Stomach (tissue), 8 donors: ENCODE measurements at regions not wholly inside any gene's neighbourhood (a gene's known extent, or its start where the extent isn't known, plus 50 kb on each side); places are given as distances from the start of the nearest gene placed in this dataset.

ENCODE experiments used
- DNase-seq, 2 donors: peaks; one replicate each; pipeline versions ENCODE4 v3.0.0 to v3.0.0-alpha.2; 2013 to 2019
- H3K27ac ChIP-seq, 5 donors: fragments of 200-600 bp in 4 of 5; sonication (generic) in 4 of 5; one replicate each; pipeline ENCODE4 v1.5.1; 2013 to 2019; ENCODE audit warnings: mild to moderate bottlenecking in 1 of 5, moderate library complexity in 1 of 5
- H3K27me3 ChIP-seq, 3 donors: fragments of 200-600 bp; sonication (generic); one replicate each; pipeline ENCODE4 v1.5.1; 2017 to 2019; ENCODE audit warnings: mixed run types in 1 of 3
- H3K36me3 ChIP-seq, 4 donors: fragments of 200-600 bp; sonication (generic); 1 replicate in 3 of 4; 2 replicates in 1 of 4; pipeline ENCODE4 v1.5.1; 2016 to 2019
- H3K4me1 ChIP-seq, 4 donors: fragments of 200-600 bp; sonication (generic); one replicate each; pipeline ENCODE4 v1.5.1; 2016 to 2019
- H3K4me3 ChIP-seq, 4 donors: fragments of 200-600 bp; sonication (generic) in 3 of 4; one replicate each; pipeline ENCODE4 v1.5.1; 2016 to 2019; ENCODE audit warnings: mild to moderate bottlenecking in 1 of 4
- H3K9me3 ChIP-seq, 4 donors: fragments of 200-600 bp; sonication (generic); one replicate each; pipeline ENCODE4 v1.5.1; 2016 to 2019
- EP300 ChIP-seq: sonication (generic); formaldehyde crosslinking; IDR thresholded peaks from one replicate; pipeline ENCODE4 v1.6.1; 2017; ENCODE audit warnings: antibody characterized with exemption
- POLR2A ChIP-seq, 4 donors: fragments of 450-650 bp; IDR thresholded peaks; one replicate each; pipeline ENCODE4 v1.6.1; 2016; ENCODE audit warnings: antibody characterized with exemption in 4 of 4, control low read depth in 2 of 4, mild to moderate bottlenecking in 1 of 4, moderate library complexity in 1 of 4
- POLR2AphosphoS5 ChIP-seq, 3 donors: sonication (generic); formaldehyde crosslinking; IDR thresholded peaks; one replicate each; pipeline ENCODE4 v1.6.1; 2016; ENCODE audit warnings: antibody characterized with exemption in 3 of 3
- WGBS, 5 donors: extraction: QIAGEN DNeasy Blood & Tissue Kit in 3 of 5; methylation state at CpG; one replicate each; pipeline versions ENCODE4 v1.1.5 to v1.1.7; 2013 to 2018; 5-methylcytosine and 5-hydroxymethylcytosine counted together
- intact Hi-C: fragments of 100-400 bp; cut with DNase I; formaldehyde crosslinking; loops from one replicate; pipeline ENCODE4 v1.15.1; 2023; ENCODE audit warnings: low total_unique reads
- TF ChIP-seq, protein P1 (sequence below), 7 experiments: fragments of 450-650 bp in 4 of 7; fragments of 200-600 bp in 3 of 7; sonication (generic) in 3 of 7; IDR thresholded peaks; one replicate each; pipeline ENCODE4 v1.5.1; 2016 to 2019; ENCODE audit warnings: antibody characterized with exemption in 7 of 7, control low read depth in 2 of 7, mild to moderate bottlenecking in 1 of 7
- donor health status: healthy with polysubstance abuse.
- donor health status: Bipolar disorder and iron deficiency.
- donor health status: healthy.

- no peaks in the 10 kb centered on the region for H3K27me3 ChIP-seq
- 56 to 72% (median 70%) methylated on average over 7 to 9 of the region's 9 CpGs for WGBS, 5 donors
- peak overlapping the region in 4 of 5 donors; percentile 68 to 82 (median 74) for H3K27ac ChIP-seq
- H3K4me1 ChIP-seq: peaks cover 14 to 40% (median 25%) of the 10 kb centered on the region in 4 donors
- no peaks in the 10 kb centered on the region for H3K36me3 ChIP-seq
- intact Hi-C loops: no loop called here
- no peaks in the 10 kb centered on the region for H3K9me3 ChIP-seq
- no peak overlapping the region for H3K4me3 ChIP-seq
- DNase-seq: no peak
- TF ChIP-seq, protein P1, sequence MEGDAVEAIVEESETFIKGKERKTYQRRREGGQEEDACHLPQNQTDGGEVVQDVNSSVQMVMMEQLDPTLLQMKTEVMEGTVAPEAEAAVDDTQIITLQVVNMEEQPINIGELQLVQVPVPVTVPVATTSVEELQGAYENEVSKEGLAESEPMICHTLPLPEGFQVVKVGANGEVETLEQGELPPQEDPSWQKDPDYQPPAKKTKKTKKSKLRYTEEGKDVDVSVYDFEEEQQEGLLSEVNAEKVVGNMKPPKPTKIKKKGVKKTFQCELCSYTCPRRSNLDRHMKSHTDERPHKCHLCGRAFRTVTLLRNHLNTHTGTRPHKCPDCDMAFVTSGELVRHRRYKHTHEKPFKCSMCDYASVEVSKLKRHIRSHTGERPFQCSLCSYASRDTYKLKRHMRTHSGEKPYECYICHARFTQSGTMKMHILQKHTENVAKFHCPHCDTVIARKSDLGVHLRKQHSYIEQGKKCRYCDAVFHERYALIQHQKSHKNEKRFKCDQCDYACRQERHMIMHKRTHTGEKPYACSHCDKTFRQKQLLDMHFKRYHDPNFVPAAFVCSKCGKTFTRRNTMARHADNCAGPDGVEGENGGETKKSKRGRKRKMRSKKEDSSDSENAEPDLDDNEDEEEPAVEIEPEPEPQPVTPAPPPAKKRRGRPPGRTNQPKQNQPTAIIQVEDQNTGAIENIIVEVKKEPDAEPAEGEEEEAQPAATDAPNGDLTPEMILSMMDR (IDR thresholded peaks at IDR 0.05): no peak
- TF ChIP-seq POLR2A (IDR thresholded peaks at IDR 0.05) (no peak), POLR2AphosphoS5 (IDR thresholded peaks at IDR 0.05) (no peak), EP300 (no peak)
Measured at GRCh38 chr10:78543031-78543748, 509.5 kb downstream of the RPS24 start.

GRCh38 chr10:78543749-78544362 is 510.2 kb downstream of the RPS24 start:
- peak overlapping the region; percentile 24 to 82 (median 73) for H3K27ac ChIP-seq
- H3K36me3 ChIP-seq: no peaks in the 10 kb centered on the region
- H3K4me3 ChIP-seq: no peak overlapping the region
- peaks cover 14 to 40% (median 25%) of the 10 kb centered on the region in 4 donors for H3K4me1 ChIP-seq
- 42 to 65% (median 64%) methylated on average over 11 of the region's 11 CpGs for WGBS, 5 donors
- H3K27me3 ChIP-seq: no peaks in the 10 kb centered on the region
- intact Hi-C loops: no loop called here
- DNase-seq: peak; percentile 41 to 78
- TF ChIP-seq POLR2AphosphoS5 (IDR thresholded peaks at IDR 0.05): peak in 2 of 3 donors; percentile 73 to 92
- TF ChIP-seq, protein P1 (IDR thresholded peaks at IDR 0.05): no peak
- no peak for TF ChIP-seq POLR2A (IDR thresholded peaks at IDR 0.05)
- TF ChIP-seq EP300: peak; percentile 93
- H3K9me3 ChIP-seq: no peaks in the 10 kb centered on the region

DNA sequence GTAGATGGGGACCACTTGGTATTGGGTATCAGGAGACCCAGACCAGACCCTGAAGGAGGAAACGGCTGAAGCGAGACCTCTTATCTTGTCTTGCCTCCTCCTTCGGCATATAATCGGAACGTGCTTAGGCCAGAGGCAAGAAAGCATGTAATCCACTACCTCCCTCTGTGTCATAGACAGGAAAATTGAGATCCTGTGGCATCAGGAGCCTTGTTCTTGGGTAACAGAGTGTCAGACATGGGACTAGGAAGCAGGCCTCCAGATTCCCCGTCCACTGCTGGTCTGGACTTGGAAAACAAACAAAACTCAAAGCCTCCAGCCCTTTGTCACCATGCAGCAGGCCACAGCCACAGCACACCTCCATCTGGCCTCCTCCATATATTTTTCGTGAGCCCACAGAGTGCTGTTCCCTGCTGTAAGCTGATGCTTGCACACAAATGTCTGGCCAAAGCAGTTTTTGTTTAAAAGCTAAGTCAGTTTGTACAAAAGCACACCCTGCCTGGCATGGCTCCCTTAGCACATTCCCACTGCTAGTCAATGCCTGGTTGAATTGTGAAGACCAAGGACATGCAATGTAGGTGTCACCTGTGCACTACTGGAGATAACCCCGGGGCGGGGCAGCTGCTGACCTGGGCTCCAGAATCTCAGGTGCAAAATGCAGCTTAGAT is 510.9 kb downstream of the RPS24 start:
- Histone ChIP-seq H3K4me1 (peaks cover 14 to 40% (median 26%) of the 10 kb centered on the region in 4 donors), H3K36me3 (no peaks in the 10 kb centered on the region), H3K9me3 (no peaks in the 10 kb centered on the region), H3K27me3 (no peaks in the 10 kb centered on the region), H3K4me3 (no peak overlapping the region), H3K27ac (peak overlapping the region; percentile 24 to 82 (median 68))
- intact Hi-C loops: no loop called here
- TF ChIP-seq POLR2A (IDR thresholded peaks at IDR 0.05) (no peak), EP300 (no peak), POLR2AphosphoS5 (IDR thresholded peaks at IDR 0.05) (no peak)
- TF ChIP-seq, protein P1 (IDR thresholded peaks at IDR 0.05): no peak
- no peak for DNase-seq
- 84 to 93% (median 89%) methylated on average over 9 of the region's 9 CpGs for WGBS, 5 donors

- 54 to 73% (median 65%) methylated on average over 3 of the region's 3 CpGs for WGBS, 5 donors
- Histone ChIP-seq H3K27ac (no peak overlapping the region), H3K36me3 (no peaks in the 10 kb centered on the region), H3K9me3 (no peaks in the 10 kb centered on the region), H3K27me3 (no peaks in the 10 kb centered on the region), H3K4me3 (no peak overlapping the region), H3K4me1 (peaks cover 14 to 36% (median 27%) of the 10 kb centered on the region in 4 donors)
- no peak for DNase-seq
- intact Hi-C loops: no loop called here
- TF ChIP-seq, protein P1 (IDR thresholded peaks at IDR 0.05): no peak
- no peak for TF ChIP-seq EP300
- no peak for TF ChIP-seq POLR2A (IDR thresholded peaks at IDR 0.05)
- TF ChIP-seq POLR2AphosphoS5 (IDR thresholded peaks at IDR 0.05): no peak
Measured at GRCh38 chr10:78545756-78546155, 512.1 kb downstream of the RPS24 start.
